AG09309 (cell line): ENCODE measurements at regions not wholly inside any gene's neighbourhood (a gene's known extent, or its start where the extent isn't known, plus 50 kb on each side); places are given as distances from the start of the nearest gene placed in this dataset.

Experiments used
- DNase-seq: peaks from one replicate; pipeline ENCODE4 v3.0.0-alpha.2; 2010; ENCODE audit warnings: low read depth
- H3K4me3 ChIP-seq: 2 replicates; pipeline ENCODE4 v1.5.1; 2011; ENCODE audit warnings: mild to moderate bottlenecking, low read depth, low read length, moderate library complexity; ENCODE audit not compliant: control insufficient read depth
- TF ChIP-seq, protein P1 (sequence below): IDR thresholded peaks from 2 replicates; pipeline ENCODE4 v1.5.1; 2011; ENCODE audit warnings: mild to moderate bottlenecking, low read depth, low read length, inconsistent platforms; ENCODE audit not compliant: insufficient read depth, control insufficient read depth; ENCODE audit errors: missing control alignments

DNA sequence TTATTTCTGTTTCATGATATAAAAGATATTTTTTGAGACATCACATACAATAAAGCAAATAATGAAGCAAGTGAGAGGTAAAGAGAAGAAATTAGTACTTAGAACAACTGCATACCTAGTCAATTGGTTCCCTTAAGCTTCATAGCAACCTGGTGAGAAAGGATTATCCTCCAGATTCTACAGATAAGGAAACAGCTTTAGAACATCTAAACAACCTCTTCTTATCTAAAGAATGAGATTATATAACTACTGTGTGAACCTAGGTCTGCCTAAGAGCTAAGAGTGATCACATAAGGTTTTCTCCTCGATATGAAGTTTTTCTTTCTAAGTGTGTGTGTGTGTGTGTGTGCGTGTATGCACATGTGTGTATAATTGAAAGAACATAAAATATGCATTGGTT, 265.1 kb downstream of the NOL4 start:
- H3K4me3 ChIP-seq, result no peak overlapping the region
- TF ChIP-seq, protein P1, sequence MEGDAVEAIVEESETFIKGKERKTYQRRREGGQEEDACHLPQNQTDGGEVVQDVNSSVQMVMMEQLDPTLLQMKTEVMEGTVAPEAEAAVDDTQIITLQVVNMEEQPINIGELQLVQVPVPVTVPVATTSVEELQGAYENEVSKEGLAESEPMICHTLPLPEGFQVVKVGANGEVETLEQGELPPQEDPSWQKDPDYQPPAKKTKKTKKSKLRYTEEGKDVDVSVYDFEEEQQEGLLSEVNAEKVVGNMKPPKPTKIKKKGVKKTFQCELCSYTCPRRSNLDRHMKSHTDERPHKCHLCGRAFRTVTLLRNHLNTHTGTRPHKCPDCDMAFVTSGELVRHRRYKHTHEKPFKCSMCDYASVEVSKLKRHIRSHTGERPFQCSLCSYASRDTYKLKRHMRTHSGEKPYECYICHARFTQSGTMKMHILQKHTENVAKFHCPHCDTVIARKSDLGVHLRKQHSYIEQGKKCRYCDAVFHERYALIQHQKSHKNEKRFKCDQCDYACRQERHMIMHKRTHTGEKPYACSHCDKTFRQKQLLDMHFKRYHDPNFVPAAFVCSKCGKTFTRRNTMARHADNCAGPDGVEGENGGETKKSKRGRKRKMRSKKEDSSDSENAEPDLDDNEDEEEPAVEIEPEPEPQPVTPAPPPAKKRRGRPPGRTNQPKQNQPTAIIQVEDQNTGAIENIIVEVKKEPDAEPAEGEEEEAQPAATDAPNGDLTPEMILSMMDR, result no peak
- DNase-seq, result no peak

DNA sequence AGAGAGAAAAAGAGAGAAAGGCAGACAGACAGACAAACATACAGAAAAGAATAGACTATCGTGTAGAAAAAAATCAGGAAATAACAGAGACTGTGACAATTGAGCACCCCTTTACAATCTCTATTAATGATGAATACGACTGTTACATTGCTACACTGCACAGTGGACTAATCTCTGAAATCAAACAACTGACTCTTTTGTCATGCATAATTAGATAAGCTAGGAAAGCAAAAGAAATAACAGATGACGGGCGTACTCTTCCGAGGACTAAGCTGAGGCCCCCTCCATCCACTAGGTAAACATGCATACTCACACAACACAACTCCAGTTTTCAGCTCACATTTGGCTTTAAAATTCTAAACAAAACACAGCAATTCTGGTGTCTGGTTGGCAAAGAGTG, 267.0 kb downstream of the NOL4 start:
- no peak for DNase-seq
- TF ChIP-seq, protein P1, result no peak
- H3K4me3 ChIP-seq, result no peak overlapping the region

DNA sequence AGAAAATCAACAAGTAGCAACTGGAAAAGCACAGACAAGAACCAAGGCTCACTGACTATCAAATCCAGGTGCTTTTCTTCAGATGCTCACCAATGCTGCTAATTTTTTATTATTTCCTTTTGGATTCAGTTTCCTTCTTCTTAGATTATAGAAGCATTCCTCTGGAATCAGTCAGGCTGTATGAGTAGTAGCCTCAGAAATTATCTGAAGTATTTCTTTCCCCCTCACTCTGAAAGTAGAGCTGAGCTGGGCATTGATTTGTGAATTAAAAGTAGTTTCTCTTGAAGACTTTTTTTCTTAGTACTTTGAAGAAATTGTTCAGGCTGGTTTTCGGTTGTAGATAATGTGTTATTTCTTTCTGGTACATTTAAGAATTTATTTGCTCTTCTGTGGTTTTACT, 273.7 kb downstream of the NOL4 start:
- H3K4me3 ChIP-seq, result no peak overlapping the region
- TF ChIP-seq, protein P1, result no peak
- no peak for DNase-seq

DNA sequence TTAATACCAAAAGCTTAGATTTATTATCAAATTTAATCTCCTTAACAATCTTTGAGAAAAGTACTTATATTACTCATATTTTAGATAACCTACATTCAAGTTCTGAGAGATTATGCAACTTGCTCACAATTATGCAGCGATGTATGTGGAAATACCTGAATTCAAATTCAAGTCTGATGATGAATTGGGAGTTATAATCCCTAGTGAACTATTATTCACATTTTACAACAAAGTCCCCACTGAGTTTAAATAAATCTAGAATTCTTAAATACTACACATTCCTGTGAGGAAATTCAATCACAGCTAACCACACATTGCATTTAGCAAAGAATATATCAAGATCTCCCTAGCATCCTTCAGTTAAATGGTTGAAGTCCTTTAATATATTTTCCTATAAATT, 278.4 kb downstream of the NOL4 start:
- no peak overlapping the region for H3K4me3 ChIP-seq
- no peak for DNase-seq
- TF ChIP-seq, protein P1, result no peak

DNA sequence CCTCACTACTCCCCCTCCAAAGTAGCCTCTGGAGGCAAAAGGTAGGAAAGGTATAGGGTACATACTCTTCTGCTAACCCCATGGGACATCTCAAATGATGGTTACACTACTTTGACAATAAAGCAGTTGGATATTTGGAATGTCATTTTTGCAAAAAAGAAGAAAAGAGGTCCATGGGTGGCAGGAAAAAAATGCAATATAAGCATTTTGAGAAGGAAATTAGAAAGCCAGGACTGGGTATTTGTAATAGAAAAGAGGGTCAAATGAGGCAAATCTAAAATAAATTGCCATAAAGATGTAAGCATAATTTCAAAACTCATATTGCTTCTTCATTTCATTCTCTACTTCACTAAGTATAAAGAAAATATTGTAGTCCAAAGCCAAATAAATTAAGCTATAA, 280.2 kb downstream of the NOL4 start:
- DNase-seq, result no peak
- no peak overlapping the region for H3K4me3 ChIP-seq
- TF ChIP-seq, protein P1, result no peak

DNA sequence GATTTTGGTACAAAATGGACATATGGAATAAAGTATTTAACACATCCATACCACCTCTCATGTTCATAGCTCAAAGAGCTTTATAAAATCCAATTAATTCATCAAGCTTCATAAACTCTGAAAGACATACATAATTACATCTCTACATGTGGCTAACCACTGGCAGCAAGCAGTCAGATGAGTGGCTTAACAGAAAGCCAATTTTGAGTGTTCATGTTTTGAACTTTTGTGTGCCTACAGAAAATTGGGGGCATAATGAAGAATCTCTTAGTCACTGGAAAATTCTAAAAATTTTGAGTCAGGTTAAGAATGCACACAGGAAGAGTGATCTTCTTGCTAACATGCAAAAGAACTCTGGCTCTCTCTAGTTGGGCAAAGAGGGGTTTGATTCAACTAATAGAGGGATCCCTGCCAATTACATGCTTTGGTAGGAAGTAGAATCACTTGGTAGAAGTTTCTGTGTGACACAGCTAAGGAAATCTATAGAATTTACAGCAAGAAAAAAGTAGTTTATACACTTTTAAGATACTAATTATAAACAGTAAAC, 287.4 kb downstream of the NOL4 start:
- DNase-seq, result no peak
- H3K4me3 ChIP-seq, result no peak overlapping the region
- TF ChIP-seq, protein P1, result no peak

DNA sequence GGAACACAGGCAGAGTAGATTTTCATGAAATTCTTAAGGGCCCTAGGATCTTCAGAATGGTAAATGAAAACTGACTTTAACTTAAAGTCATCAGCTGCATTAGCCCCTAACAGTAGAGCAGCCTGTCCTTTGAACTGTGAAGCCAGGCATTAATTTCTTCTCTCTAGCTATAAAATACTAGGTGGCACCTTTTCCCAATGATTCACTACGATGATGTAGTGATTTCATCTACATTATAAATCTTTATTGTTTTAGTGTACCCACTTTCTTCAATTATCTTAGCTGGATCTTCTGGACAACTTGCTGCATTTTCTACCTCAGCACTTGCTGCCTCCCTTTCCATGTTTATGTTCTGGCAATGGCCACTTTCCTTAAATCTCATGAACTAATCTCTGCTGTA, 290.5 kb downstream of the NOL4 start:
- no peak for DNase-seq
- H3K4me3 ChIP-seq, result no peak overlapping the region
- TF ChIP-seq, protein P1, result no peak
